LHCN-M2 (cell line): ENCODE measurements at regions not wholly inside any gene's neighbourhood (a gene's known extent, or its start where the extent isn't known, plus 50 kb on each side); places are given as distances from the start of the nearest gene placed in this dataset.
"Not testable (repeated sequence)": the region's sequence is repeated elsewhere in the genome, so short reads cannot be mapped to it uniquely, and the experiment has no call there.

Source experiments
- DNase-seq: peaks from one replicate; pipeline ENCODE4 v3.0.0-alpha.2; 2012; ENCODE audit warnings: low read depth

DNA sequence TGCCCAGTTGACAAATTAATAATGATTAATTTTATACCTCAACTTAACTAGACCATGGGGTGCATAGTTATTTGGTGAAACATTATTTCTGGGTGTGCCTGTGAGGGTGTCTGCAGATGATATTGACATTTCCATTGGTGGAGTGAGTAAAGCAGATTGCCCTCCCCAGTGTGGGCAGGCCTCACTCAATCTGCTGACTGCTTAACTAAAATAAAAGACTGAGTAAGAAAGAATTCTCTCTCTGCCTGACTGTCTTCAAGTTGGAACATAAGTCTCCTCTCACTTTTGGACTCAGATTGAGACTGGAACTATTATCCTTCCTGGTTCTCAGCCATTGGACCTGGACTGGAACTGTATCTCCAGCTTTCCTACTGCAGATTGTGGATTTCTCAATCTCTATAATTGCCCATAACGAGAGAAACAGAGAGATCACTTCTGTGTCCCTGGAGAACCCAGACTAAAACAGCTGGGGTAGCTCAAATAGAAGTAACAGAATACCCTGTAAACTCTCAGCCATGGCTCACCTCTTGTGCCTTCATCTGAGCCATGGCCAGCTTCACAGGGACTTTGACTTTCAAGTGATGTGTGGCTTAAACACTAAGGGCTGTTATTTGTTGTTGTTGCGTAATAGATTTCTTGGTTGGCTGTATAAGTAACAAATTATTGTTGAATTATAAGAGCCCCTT is 575.3 kb upstream of the RAB6C start:
- DNase-seq = no peak

DNA sequence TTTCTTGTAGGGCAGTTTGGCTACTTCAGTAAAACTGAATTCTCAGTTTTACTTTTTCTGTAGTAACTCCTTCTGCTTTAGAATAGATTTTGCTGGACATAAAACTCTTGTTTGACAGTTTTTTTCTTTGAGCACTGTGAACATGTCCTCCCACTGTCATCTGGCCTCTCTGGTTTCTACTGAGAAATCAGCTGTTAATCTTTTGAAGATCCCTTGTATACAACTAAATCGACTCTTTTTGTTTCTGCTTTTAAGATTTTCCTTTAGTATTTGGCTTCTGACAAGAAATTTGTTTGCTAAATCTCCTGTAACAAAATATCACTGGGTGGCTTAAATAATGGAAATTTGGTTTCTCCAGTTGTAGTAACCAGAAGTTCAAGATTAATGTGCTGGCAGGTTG is 570.9 kb upstream of the RAB6C start:
- no peak for DNase-seq

DNA sequence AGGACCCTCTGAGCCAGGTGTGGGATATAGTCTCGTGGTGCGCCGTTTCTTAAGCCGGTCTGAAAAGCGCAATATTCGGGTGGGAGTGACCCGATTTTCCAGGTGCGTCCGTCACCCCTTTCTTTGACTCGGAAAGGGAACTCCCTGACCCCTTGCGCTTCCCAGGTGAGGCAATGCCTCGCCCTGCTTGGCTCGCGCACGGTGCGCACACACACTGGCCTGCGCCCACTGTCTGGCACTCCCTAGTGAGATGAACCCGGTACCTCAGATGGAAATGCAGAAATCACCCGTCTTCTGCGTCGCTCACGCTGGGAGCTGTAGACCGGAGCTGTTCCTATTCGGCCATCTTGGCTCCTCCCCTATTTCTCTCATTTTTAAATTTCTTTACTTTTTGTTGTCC is 562.4 kb upstream of the RAB6C start:
- not testable (repeated sequence) for DNase-seq

DNA sequence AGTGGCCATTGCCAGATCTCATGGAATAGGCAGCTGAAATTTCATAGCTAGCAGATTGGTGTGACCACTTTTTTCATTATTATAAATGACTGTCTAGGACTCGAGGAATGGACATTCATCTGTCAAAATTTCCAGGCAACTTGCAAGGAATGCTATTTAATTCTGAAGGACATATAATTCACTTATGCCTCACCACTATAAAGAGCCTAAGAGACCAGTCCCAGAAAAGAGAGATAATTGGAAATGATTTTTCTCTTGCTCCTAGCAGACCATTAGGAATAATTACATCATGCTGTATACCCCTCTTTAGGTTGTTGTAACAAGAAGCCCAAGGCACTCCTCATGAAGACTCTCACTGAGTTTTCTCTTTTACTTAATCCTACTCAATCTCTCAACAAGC is 557.4 kb upstream of the RAB6C start:
- DNase-seq = no peak

DNA sequence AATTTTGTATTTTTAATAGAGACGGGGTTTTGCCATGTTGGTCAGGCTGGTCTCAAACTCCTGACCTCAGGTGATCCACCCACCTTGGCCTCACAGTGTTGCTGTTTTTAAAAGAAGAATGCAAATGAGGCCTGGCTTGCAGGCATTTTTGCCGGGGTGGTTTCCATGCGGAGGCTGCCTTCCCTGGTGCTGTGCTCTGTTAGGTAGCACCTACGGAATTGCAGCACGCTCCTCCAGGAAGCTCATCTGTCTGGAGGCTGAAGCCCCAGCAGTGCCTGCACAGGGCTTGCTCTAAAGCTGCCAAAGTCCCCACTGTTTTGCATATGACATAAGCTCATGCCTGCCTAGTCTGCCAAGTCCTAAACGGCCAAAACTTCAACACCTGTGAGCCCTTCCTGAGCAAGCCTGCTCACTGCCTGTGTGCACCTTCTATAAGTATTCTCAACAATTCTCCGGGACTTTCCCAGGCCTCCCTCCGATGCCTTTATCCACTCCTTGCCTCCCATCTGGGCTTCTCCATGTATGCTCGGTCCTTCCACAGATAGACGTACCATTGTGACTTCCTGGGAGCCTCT is 551.3 kb upstream of the RAB6C start:
- no peak for DNase-seq

DNA sequence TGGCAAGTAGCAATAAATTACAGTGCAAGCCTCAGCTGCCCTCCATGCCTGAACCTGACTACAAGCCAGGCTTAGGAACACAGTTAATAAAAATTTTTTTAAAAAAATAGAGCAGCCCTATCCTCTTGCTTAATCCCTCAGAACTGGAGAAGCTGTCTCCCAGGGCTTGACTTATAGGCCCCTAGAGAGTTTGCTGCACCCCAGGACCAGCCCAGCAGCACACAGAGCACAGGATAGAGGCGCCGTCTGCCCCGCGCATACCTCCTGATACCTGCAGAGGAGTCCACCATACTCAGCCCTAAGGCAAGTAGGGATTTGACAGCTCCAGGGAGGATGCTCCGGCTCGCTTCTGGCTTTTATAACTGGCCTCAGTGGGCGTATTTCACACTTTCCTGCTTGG is 548.6 kb upstream of the RAB6C start:
- no peak for DNase-seq

DNA sequence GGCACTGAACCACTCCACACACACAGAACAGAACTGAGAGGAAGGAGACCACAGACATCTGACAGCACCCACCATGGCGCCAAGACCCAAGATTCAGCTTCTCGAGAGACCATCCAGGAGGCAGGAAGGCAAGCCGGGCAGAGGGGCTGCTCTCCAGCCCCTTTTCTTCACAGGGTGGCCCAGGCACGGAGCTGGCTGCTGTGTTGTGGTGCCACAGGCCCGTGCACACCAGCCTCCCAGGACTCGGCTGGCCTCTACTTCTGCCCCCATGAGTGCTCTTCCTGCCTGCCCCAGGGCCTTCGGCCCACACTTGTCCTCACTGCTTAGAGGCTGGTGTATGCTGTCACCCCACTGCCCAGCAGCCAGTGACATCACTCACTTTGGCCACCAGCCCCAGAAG is 547.6 kb upstream of the RAB6C start:
- DNase-seq = no peak

DNA sequence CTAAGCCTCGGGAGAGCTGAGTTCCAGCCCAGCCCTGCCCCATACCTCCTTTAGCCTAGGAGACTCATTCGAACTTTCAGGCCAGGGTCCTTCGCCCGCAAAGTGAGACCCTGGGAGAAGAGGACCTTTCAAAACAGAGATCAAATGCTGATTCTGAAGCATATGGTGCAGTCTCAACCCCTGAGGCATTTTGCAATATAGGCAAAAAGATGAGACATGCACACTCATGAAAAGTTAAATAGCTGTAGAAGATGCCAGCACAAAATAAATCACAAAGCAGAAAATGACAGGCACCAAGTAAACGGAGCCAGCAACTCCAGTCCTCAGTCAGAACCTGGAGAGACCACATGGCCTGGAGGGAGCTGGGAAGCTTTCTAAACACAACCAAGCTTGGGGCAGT is 542.7 kb upstream of the RAB6C start:
- no peak for DNase-seq

DNA sequence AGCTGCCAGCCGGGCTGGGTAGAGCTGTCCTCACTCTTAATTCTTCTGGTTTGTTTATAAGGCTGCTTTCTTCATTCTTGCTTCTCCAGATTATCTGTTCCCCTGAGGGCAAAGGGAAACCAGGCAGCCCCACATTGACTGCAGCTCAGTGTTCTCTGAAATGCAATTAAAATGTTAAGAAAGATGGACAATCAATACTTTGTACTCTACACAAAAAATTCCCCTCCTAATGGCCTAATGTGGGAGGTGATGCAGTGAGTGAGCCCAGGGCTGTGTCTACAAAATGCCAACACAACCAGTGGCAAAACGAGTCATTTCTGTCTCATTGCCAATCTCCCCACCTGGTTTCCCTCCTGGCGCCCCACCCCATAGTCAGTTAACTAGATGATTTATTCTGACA is 541.7 kb upstream of the RAB6C start:
- DNase-seq = no peak

DNA sequence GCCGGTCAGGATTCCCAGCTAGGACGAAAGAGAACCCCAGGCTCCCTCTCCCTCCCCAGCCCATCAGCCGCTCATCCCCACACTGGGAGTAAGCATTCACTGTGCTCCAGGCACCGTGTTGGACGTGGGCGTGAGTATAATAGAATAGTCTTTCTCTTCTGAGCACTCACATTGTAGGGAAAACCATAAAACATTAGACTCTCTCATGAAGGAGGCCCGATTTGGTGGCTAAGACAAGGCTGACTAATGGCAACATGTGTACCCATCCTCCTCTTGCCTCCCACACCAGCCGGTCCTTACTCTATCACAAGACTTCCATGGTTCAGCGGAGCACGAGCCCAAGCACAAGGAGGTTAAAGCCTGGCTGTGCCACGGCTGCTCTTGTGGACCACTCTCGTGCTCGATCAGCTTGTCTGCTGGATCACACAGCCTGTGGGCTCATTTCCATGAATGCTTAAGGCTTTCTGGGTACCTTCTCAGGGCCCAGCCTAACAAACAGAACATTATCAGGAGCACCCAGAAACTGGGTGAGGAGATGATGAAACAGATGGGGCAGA is 540.9 kb upstream of the RAB6C start:
- DNase-seq = no peak

DNA sequence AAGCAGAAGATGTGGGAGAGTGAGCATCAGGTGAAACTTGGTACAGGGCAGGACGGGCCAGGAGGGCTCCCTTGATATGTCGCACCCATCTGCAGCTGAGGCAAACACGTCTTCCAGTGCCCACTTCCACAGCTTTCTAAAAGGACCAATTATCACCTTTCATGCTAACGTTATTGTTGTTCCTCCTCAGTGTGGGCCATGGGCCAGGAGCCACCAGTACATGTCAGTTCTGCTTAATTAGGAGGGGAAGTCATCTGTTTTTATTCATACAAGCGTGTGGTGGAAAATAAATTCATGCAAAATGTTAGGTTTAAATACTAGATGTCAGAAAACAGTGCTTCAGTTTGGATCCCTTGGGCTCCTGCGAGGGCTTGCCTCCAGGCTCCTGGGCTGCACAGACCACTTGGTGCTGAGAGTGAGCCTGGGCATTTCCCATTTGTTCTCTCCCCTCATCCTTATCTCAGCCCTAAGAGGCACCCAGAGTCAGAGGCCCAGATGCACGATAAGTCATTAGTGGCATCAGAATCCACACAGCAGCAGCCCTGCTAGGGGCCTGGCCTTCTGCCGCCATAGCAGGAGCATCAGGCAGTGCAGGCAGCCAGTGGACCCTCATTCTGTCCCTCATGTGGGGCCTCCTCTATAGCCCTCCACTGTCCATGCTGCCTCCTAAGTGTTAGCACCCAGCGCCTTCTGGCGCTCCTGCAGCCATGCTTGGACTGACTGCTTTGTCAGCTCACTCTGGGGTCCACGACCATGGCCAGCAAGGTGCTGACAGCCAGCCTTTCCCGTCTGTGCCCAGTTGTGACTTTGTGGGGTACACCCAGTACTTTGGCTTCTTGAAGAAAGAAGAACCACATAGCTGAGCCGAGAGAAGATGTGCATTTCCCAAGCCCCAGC is 539.8 kb upstream of the RAB6C start:
- DNase-seq = no peak

DNA sequence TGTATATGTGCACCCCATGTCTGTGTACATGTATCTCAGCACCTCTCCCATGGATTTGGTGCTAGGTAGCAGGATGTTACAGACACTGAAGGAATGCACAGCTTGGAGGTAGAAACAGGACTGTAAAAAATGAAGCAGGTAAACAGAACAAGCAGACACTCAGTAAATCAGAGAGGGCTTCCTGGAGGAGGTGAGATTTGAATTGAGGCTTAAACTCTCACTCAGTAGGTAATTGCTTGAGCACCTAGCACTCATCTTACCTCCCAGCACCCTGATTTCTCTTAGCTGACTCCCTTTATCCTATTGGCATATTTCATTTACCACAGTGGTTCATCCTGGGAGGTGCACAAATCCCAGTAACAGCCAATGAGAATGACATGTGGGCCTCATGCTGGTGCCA is 537.9 kb upstream of the RAB6C start:
- DNase-seq = no peak

DNA sequence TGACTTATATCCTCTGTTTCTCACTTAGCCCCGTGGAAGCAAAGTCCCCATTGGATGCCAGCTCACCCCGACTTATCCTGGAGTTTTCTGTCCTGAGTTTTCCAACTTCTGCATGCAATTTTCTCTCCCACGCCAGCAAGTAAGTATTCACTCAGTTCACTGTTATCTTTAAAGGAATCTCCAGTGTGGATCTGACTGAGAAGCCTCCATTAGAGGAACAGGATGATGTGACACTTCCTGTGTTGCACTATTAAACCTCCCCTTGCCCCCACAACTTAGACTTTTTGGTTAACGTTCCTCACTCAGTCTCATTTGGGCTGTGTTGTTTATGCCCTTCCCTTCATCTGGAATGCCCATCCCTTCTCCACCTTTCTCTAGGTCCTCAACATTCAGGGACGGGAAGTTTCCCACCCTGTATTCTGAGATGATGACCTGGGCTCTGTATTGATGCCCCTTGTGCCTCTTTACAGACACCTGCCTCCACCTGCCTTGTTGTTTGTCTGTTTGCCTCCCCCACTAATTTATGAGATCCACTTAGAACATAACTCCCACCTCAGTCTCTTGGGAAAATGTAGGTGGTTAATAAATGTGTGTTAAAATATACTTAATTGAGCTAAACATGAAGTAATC is 536.1 kb upstream of the RAB6C start:
- no peak for DNase-seq

DNA sequence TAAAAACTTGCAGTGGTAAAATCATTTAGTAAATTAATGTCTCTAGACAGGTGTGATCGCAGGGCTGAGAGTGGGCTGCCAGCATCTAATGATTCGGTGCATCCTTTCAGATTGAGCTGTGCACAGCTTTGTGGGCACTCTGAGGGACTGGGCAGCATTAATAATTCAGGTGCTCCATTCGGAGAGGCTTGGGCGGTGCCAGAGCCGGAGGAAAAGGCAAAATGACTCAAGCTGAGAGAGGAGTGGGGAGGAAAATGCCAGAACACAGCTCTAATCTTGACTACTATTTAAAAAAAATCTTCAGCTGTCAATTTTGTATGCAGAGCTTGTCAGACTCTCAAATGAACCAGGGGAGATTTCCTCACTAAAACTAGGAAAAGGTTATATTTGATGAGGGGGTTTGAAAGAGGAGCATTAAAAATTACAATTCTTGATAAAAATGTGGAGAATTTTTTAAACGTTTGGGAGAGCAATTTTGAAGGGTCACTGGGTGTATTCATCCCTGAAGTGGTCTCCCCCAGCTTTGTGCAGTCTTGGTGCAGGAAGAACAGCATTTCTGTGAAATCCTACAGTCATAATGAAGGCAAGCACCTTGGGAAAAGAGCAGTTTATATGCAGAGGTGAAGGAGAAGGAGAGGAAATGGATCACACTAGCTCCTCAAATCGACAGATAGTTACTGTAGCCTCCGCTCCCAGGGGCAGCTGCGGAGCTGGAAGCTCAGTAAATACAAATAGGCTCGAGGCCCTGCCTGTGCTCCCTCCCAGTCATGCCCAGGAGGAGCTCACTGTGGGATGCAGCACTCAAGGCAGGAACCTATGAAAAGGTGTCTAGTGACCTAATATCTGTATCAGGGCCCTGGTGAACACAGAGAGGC is 535.4 kb upstream of the RAB6C start:
- no peak for DNase-seq

DNA sequence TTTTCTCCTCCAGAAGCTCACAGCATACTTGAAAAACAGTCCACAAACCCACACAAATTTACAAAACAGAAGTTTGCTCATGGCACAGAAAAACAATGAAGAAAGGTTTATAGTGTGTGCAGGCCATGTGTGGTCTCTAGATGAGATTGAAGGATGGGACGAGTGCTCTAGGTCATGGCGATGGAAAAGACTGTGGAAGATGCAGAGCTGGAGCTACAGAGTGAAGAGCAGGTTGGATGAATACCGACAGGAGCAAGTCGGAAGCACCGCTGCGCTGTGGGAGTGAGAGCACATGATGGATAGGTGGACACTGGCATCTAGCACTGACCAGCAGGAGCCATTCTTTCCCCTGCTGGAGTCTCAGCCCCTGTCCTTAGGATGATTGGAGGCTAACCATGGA is 534.7 kb upstream of the RAB6C start:
- no peak for DNase-seq

DNA sequence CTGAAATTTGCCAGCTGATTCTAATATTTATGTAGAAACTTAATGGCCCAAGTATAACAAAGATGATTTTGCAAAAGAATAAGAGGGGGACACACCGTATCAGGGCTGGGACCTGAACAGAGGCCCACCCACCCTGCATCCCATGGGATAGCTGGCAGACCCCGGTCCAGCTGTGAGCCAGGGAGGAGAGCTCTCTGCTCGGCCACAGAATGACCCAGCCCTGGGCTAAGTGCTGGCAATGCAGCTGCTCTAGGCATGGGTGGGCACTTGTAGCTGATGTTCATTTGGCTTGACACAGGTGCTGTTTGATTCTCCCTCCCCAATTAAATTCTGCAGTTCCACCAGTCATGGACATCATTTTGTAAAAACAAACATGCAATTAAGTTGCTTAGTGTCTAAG is 522.8 kb upstream of the RAB6C start:
- no peak for DNase-seq

DNA sequence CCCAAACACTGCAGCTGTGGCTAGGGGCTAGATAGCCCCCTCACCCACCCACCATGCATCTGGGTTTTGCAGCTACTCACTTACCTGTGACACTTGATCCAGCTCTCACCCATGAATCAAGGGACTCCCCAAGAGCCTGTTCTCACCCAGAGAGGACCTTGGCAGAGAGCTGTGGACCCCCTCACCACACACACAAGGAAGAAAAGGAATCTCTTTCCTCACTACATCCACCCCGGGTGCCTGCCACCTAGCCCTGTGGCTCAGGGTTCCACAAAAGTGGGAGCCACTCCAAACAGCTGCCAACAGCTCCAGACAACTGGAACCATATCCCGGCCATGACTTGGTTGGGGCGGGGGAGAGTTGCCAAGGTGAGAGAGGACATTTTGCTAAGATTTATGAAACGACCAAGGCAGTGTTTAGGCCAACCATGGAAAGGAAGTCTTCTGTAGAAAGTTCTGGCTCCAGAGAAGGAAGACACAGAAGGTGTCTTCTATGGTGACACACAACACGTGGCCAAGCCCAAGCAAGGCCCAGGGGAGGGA is 522.1 kb upstream of the RAB6C start:
- no peak for DNase-seq

DNA sequence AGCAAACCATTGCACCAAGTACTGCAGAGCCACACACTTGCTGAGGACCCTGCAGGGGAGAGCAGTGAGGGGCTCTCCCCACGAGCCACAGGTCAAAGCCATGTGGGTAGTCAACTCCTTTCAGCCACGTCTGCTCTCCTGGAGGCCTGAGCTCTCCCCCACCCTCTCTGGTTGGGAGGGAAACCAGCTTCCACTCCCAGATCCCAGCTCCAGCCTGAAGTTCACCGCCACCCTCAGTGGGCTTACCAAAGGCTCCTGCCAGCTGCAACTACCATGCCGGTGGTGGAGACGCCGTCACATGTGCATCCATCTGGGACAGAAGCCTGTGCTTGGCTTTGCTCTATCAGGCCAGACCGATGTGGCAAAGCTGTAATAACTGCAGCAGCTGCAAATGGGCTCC is 521.5 kb upstream of the RAB6C start:
- DNase-seq = no peak

DNA sequence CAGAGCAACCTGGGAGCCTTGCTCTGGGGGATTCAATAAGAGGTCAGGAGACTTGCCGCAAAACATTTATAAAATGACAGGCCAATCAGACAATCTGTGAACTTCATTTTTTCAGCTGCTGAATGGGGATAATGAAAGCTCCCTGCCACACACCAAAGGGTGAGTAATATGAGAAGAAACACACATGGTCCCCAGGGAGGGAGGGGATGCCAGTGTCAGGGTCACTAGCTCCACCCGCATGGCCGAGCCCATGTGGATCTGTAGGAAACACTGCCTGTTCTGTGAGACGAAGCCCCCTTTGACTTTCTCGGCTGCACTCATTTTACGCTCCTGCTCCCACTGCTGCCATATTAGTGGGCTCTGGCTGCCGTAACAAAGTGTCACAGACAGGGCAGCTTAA is 521.0 kb upstream of the RAB6C start:
- no peak for DNase-seq

DNA sequence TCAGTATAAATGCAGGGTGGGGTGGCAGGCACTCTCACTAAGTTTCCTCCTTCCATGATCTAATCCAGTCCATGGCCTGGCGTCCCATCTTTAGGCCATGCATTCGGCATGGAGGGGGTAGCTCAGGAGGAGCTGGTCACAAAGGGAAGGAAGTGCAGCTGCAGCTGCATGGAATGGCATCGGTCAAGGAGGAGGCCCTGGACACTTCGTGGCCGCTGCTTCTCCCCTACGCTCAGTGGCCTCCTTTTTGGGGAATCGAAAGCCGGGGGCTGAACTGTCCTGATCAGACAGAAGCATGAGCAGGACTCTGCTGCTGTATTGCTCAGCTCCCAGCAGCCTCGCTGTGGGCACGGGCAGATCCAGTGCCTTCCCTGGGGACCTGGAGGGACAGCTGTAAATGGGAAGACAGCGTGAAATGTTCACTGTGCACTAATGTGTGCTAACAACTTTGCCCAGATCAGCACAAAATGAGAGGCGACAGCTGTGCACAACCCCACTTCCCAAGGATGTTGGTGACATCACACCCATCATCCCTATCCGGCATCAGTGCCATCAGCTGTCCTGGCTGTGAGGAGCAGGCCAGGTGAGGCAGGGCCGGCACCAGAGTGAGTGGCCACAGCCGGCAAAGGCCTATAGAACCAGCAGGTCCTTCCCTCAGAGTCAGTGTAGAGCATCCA is 520.1 kb upstream of the RAB6C start:
- no peak for DNase-seq
